CD4-positive, alpha-beta T cell treated with Interleukin-6 for 4 hours (primary cell): ENCODE measurements at regions not wholly inside any gene's neighbourhood (a gene's known extent, or its start where the extent isn't known, plus 50 kb on each side); places are given as distances from the start of the nearest gene placed in this dataset.

Source experiments
- DNase-seq: peaks from one replicate; pipeline ENCODE4 v3.0.0-alpha.2; 2020; ENCODE audit warnings: mixed read lengths

DNA sequence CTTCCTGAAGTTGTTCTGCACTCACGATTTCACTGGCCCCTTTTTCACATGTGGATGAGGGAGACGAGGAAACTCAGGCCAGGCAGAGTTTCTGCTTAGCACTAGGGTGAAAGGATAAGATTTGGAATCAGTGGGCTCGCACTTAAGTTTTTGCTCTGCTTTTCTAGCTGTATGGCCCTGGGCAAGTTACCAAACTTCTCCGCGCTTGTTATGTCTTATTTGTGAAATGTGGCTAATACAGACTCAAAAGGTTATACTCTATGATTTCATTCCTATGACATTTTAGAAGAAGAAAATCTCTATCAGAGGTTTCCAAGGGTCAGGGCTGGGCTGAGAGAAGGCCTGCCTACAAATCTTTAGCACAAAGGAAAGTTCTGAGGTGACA lies 191.9 kb upstream of the LRIG1 start:
- no peak for DNase-seq

DNA sequence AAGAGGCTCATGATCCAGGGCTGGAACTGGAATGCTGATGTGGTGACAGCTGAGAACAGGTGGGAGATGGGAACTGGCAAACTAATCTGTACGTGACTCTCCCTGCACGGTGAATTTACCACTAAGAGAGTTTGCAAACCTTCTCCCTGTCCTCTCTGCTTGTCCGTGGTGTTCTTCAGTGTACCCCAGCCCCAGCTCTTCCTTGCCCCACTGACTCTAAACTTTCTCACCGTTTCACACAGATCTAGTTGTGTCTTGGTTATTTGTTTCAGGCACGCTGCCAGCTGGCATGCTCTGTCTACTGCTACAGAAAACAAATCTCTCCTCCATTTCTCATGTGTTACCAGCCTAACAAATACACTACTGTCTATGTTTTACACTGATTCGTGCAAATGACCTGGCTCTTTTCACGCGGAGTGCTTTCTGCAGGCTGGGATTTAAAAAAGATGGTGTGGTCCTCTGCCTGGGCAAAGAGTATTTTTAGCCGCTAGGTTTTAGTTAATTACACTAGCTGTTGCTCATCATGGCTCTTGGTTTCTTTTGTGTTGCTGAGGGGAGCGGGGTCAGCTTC lies 192.7 kb upstream of the LRIG1 start:
- DNase-seq: no peak

DNA sequence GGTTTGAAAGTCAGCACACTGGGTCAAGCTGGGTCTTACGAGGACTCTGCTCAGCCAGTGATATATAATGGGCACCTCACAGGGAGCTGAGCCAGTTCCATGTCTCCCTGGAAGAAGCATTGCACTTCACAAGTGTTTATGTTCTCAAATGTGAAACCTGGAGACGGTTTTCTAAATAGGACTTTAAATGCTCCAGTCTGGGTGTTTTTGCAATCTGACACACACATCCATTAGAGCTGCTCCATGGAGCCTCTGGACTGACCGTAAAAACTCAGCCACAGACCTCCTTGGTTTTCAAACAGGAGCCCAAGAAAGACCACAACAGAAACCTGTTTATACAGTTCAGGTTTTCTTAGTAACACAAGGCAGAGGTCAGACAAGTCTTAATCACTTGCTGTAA lies 201.3 kb upstream of the LRIG1 start:
- DNase-seq: no peak

DNA sequence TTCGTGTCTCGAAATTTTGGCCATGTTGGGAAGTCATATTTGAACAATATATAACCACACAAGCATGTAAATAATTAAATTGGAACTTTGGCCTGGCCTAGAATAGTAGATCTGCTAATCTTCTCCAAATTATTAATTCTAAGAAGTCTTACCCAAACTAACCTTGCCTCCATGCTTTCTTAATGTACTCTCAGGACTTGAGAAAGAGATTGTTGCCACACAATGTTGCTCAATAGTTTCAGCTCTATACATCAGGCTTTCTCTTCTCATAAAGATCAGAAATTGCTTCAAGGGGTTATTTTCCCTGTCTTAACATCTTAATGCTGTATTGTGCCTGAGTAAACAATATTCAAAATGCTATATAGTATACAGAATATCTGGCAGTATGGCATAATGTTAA lies 202.7 kb upstream of the LRIG1 start:
- DNase-seq: no peak

DNA sequence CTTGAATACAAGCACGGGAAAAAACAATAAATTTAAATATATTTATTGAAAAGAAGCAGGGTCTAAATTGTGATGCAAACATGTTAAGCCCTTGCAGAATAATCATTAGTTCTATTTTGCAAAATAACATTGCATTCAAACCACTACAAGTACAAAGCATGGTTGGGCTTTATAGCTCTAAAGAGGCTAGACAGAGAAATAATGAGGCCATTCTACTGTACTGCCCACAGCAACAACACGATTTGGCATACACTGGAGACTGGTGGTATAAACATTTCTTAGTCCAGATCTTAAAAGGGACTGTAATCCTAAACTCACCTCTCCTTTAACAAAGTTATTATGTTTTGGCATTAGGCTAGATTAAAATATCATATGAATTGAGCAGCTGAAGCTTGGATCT lies 204.3 kb upstream of the LRIG1 start:
- no peak for DNase-seq

DNA sequence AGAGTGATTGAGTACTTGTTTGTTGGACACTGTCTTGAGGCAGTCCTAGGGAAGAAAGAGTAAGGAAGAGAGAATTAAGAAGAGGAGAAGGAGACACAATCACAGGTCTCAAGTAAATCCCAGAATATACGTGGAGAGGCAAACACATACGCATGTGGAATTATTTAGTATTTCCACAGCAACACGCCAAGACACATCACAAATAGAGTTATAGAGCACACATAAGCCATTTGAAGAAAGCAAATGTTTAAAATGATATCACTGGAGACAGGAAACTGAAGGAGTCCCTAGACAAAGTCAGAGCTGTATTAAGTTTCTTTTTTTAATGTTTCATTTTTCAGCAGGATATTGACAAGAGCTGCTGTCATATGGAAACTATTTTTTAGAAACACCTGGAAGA lies 206.1 kb upstream of the LRIG1 start:
- no peak for DNase-seq

DNA sequence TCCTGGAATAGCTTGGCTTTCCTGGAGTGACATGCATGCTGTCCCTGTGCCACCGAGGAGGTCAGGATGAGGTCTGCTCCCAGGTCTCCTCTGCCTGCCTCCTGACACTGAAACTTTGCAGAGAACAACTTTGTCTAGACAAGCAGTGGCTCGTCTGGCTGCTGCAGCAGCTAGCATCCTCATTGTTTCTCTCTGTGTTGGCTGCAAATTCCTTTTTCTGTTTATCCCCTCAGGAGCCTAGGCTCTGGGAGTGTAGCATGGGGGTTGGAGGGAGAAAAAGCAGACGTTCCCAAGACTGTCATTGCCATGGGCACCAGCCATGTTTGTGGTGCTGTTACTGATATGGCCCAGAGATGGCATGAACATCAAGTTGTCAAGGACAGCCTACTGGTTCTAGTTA lies 208.7 kb upstream of the LRIG1 start:
- no peak for DNase-seq

DNA sequence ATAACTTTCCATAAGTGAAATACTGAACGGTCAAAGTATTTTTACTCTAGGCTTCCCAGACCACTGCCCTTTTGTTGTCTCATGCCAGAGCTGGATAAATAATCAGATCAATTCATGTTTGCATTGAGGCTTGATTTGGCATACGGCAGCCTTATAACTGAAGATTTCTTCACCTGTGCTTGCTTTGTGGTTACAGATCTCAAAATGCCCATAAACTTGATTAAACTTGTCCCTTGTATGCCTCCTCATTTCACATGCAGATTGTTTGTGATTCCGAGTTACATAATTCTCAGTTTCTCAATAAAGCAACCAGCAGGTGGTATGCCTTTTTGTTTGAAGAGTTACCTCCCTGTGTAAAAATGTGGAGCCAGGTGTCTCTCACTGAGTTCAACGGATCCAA lies 211.4 kb upstream of the LRIG1 start:
- no peak for DNase-seq

DNA sequence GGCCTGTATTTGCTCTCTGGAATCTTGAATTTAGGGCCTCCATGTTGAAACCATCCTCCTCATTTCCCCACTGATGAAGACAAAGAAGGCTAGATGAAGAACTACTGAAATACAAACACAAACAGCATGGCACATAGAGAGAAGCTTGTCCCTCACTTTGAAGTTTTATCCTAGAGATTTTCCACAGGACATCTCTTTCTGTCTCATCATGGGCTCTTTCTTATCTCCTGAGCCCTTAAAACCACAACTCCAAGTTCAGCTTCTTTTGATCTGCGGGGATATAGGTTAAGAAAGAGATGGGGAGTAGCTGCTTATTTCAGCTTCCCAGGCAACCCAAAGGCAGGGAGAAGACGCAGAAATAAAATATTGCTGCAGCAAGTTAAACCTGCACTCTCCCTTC lies 213.1 kb upstream of the LRIG1 start:
- no peak for DNase-seq

DNA sequence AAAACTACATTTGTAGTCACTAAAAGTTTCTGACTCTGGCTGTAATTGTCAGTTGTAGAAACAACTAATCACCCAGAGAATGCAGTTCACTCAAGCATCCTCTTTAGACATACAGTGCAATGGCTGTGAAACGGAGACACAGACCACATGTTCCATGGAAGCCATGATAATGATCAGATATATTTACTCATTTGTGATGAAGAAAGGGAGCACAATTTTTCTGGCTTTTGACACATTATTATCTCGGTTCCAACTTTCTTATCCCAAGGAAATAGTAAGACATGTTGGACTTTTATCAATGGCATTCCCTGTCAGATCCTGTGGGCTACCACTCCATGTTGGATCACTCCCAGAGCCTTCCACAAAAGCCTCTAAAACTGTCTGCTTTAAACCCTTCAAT lies 215.0 kb upstream of the LRIG1 start:
- DNase-seq: no peak

DNA sequence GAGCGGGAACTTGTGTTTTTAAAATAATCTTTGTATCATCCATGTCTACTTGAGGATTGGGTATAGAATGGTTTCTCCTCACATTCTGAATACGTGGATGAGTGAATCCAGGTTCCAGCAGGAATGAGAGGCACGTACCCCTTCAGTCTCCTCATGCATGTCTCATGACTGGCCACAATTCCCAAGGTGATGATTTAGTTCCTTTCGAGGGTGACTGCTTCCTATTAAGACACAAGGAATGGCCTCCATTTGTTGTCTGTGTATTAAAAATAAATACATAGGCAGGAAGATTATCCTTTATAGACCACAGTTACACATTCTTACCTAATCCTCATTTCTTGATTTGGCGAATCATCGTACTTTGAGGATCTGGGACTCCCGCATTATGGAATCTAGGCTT lies 217.0 kb upstream of the LRIG1 start:
- DNase-seq: no peak

DNA sequence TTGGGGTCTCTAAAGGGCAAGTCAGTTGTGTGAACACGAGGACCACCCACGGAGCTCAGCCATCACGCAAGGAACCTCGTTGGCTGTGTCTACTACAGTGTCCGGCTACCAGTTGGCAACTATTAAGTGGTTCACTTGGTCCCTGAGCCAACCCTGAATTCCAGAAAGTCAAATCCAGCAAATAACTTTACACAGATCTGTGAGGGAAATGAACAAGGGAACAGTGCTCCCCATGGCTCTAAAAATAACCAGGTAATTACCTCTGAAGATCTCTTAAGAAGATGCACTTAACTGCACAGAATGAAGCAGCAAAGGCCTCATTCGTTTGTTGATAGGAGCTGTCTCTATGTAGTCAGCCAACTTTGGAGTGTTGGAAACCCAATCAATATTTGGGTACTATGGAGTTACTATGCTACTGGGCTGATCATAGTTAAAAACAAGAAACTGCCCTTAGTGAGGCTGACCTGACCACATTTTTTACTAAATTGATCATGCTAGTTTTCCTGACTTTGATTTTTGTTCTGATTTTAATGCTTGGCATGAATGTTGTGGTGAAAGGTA lies 219.1 kb upstream of the LRIG1 start:
- no peak for DNase-seq

DNA sequence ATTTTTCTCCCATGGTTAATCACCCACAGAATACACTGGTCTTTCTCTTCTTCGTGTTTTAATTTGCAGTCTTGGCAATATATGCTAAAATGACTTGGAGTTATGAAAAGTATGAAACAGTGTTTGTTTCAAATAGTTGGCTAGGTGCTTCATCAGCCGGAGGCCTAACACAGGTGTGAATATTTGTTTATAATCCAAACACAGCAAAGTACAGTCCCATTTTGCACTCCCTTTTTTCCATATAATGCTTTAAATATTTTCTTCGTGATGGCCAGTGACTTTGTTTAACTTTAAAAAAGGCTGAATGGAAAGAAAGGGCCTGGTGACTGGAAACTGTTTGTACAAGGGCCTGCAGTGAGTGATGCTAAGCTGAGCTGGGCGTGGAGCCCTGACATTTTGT lies 219.7 kb upstream of the LRIG1 start:
- no peak for DNase-seq

DNA sequence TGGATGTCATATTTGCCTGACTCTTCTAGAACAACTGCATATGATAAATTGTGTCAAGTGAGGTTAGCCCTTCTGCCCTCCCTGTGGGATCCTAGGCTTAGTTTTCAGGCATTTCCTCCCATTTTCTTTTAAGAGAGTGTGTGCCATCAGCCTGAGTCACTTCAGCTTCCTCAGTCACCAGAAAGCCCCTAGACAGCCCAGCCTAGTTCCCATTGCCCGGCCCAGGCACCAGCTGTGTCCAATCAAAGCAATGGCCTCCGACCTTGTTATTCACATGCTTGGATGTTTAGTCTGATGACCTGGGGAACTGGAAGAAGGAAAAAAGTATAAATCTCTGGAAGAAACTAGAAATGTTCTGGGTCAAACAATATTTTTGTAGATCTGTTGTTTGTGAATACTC lies 221.9 kb upstream of the LRIG1 start:
- DNase-seq: no peak

DNA sequence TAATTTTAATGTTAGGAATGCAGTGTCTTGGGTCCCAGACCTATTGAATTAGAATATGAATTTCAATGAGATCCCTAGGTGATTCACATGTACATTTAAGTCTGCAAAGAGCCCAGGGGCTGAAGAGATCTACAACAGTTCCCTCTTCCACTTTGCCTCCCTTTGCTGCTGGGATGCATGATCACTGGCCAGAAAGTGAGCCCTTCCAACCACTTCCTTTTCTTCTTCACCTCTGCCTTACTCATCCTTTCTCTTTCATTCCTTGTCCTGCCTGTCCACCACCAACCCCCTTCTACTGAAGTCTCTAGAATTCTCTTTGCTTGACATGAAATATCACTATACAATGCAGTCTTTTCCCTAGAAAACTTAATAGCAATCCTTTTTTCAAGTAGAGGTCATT lies 222.4 kb upstream of the LRIG1 start:
- DNase-seq: no peak

DNA sequence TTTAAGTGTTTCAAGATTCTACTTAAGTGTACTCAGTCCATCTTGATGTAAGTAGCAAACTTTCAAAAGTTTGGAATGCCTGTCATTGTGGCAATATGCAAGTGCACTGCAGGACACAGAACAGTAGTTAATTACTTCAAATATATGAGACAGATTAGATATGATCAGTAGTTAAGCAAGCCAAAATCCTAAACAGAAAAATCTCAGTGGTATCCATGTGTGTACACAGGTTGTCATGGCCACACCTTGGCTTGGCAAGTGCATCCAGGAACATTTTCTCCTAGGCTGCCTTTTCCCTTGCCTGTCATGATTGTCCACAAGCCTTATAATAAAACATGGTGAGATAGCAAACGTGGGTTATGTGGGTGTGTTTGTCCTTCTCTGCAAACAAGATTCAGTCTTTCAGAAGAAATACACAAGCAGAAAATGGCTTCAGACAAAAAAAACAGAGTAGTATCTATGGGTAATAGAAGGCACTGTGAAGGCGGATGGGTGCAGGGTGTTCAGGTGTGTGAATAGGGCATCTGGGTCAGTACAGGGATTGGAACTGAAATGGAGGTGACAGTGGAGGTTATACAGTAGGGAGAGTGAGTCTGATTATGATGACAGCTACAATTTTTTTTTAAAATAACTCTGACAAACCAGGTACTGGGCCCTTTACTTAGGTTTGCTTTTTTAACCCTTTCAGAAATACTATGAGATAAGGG lies 229.0 kb upstream of the LRIG1 start:
- DNase-seq: no peak

DNA sequence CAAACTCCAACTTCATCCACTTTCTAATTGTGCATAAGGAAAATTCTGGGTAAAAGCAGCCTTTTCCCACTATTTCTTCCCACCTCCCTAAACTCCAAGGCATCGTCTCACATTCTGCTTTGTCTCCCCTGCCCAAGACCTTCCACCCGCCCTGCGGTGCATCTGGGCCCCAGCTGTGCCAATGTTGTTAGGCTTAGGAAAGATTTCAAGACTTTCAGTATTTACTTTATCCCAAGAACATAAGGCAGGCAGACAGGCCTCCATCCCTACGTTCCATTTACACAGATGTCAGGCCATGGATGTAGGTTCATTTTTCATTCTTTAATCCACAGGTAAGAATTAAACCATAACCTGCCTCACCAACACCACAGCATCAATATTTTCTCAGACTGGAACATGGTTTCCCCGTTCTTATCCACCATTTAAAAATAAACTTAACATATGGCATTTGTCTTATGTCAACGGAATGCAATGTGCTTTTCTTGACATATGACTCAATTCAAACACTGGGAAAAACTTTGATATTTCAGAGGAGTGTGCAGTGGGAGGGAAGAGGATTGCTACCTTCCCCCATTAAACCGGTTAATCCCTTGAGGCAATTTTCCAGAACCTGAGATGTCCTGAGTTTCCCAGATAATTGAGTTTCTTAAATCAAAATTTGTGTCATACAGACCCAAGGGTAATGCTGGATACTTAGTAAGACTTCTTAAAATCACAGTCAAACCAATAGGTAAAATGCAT lies 238.0 kb upstream of the LRIG1 start:
- no peak for DNase-seq

DNA sequence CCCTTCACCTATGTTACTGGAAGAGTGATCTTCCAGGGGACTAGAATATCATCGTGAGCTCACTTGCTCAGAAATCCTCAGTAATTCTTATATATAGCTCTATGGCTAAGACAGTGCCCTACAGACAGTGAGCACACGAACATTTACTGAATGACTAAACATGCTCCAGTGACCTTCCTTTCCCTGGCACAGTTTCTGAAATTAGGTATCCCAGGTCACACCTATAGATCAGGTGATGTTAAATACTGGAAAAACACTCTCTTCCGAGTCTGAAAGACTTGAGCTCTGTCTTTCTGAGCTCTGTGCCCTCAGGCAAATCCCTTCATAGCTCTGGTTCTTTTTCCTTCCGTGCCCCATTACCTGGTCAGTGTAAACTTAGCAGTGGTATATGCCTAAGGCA lies 239.4 kb upstream of the LRIG1 start:
- no peak for DNase-seq

DNA sequence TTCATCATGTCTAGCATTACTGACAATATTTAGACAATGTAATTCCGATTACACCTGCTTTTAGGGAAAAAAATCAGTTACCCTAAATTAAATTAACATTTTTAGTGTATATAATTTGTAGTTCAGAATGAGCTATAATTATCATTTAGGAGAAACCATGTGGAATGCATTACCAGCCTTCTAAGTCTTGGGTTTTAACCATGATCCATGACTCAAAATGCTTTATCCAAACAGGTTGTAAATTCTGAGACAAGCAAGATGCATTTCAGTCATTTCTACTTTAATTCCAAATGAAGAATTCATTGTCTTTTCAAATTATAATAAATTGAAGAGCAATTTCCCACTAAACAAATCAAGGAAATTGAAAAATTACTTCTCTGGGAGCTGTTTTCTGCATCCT lies 243.7 kb upstream of the LRIG1 start:
- DNase-seq: no peak

DNA sequence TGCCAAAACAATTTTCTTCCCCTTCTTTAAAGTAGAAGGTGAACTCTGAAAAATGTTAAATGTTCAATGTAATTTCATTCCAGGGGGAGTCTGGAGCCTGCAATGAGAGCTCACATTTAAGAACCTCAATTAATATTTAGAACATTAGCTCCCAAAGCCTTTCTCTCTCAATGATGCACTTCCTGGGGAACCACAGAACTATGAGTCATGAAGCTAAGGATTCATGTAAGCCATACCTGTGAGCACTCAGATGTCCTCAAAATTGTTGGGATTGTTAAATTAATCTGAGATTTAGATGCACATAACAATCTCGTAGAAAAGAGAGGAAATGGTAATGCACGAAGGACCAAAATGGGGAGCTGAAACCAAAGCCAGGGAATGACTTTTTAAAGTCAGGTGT lies 244.2 kb upstream of the LRIG1 start:
- no peak for DNase-seq

DNA sequence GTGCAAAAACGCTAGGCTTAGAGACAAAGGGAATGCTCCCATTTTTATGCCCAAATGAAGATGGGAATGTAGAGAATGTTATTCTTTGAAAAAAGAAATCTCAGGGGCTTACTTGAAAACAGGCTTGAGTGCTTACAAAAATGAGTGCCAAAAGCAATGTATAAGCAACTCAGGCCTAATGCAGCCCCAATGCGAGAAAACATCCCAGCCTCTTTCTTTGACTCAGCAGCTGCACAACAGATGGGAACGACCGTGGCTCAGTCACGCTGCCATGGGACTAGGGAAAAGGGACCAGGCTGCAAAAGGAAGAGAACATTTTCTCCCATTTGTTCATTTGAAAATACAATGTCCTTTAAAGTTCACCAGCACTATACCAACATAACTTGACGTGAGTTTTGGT lies 246.4 kb upstream of the LRIG1 start:
- DNase-seq: no peak

DNA sequence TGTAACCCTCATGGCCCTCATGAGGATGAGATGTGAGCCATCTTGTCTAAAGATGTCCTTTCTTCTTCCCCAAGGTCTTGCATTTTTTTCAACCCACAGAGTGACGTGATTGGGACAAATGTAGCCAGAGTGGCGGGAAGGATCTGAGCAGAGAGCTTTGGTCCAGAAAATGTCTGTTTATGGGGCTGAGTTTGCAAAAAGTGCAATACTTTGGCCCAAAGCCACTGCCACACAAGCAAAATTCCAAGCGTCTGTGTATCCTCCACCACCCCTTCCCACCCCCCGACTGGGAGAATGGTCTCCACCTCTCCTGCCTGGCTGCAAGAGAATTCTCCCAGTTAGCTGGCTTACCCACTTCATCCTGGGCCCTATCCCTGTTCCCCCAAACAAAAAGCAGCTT lies 246.9 kb upstream of the LRIG1 start:
- no peak for DNase-seq

DNA sequence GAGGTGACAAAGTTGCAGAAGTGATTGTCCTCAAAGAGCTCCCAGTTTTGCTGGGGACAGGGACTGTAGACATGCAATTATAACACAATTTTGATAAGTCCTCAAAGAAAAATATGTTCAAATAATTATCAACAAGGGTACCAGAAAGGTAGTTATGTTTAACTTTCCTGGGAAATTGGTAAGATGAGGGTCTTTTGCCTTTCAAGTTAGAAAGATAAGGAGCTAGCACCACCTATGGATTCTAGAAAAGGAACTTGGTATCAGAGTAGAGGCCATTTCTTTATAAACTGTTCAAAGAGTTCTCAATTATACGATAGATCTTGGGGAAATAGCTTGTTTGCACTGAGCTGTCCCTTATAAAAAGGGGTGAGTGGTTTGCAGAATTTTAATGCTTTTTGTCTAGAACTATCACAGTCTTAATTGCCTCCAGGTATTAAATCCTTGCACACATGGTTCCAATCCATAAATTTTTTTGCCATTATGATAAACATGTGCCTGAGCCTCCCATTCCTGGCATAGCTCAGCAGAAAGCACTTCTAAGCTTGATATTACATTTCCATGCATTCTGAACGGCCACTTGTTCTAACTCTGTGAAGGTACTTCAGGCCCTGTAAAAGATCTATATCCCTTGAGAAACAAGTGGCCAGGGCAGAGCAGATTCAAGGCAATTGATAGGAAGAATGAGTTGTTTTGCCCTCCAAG lies 247.5 kb upstream of the LRIG1 start:
- DNase-seq: no peak

DNA sequence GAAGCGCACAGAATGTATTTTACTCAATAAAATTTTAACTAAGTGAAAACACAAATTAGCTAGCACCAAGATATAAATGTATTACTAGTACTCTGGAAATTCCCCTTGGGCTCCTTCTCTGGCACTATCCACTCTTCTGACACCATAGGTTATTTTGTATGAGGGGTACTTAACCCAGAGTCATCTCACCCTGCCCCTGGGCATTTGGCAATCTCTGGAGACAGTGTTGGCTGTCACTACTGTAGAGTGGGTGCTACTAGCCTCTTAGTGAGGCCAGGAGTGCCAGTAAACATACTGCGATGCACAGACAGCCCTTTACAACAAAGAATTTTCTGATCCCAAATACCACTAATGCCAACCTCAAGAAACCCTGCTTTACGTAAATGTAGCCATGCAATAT lies 246.3 kb upstream of the KBTBD8 start:
- no peak for DNase-seq
